SU-DHL-6 (cell line): ENCODE measurements at regions not wholly inside any gene's neighbourhood (a gene's known extent, or its start where the extent isn't known, plus 50 kb on each side); places are given as distances from the start of the nearest gene placed in this dataset.

Experiments
- H2AFZ ChIP-seq: fragments of 200-600 bp; sonication (generic); 2 replicates; pipeline ENCODE4 v1.6.1; 2014; ENCODE audit warnings: low read depth, mild to moderate bottlenecking, moderate library complexity, mixed read lengths, antibody characterized with exemption, low read length; ENCODE audit not compliant: severe bottlenecking
- H3F3A ChIP-seq: fragments of 200-600 bp; shearing (Covaris generic); 2 replicates; pipeline ENCODE4 v1.6.0; 2016; ENCODE audit warnings: antibody characterized with exemption, mild to moderate bottlenecking; ENCODE audit not compliant: insufficient read depth
- H3K27ac ChIP-seq: fragments of 200-600 bp; sonication (generic); 2 replicates; pipeline ENCODE4 v1.5.1; 2016; ENCODE audit warnings: low read depth, mild to moderate bottlenecking, low read length, moderate library complexity, mixed read lengths
- H3K27me3 ChIP-seq: fragments of 200-600 bp; sonication (generic), shearing (Covaris generic); 2 replicates; pipeline ENCODE4 v1.6.0; 2014; ENCODE audit warnings: mild to moderate bottlenecking, low read length
- H3K36me3 ChIP-seq: fragments of 200-600 bp; sonication (generic); 2 replicates; pipeline ENCODE4 v1.6.1; 2014; ENCODE audit warnings: mild to moderate bottlenecking, low read length, mixed read lengths
- H3K4me2 ChIP-seq: fragments of 300-600, 200-600 bp; shearing (Covaris generic), sonication (generic); 2 replicates; pipeline ENCODE4 v1.6.0; 2014; ENCODE audit warnings: low read length, low read depth, mild to moderate bottlenecking; ENCODE audit not compliant: poor library complexity, severe bottlenecking
- H3K4me3 ChIP-seq: fragments of 200-600 bp; sonication (generic); 2 replicates; pipeline ENCODE4 v1.5.1; 2014; ENCODE audit warnings: antibody characterized with exemption, low read length, mild to moderate bottlenecking, mixed read lengths; ENCODE audit not compliant: insufficient read depth, poor library complexity, severe bottlenecking
- H3K79me2 ChIP-seq: fragments of 200-600 bp; sonication (generic); 2 replicates; pipeline ENCODE4 v1.6.1; 2014; ENCODE audit warnings: mild to moderate bottlenecking, low read length, moderate library complexity; ENCODE audit not compliant: insufficient read depth
- H3K9ac ChIP-seq: fragments of 200-600 bp; sonication (generic); 2 replicates; pipeline ENCODE4 v1.7.0; 2014; ENCODE audit warnings: mild to moderate bottlenecking, low read length
- H3K9me2 ChIP-seq: fragments of 200-600 bp; sonication (generic); replicated peaks from 2 replicates; pipeline ENCODE4 v1.6.1; 2014; ENCODE audit warnings: low read length; ENCODE audit not compliant: insufficient read depth
- H3K9me3 ChIP-seq: fragments of 200-600 bp; sonication (generic); 2 replicates; pipeline ENCODE4 v1.6.1; 2014; ENCODE audit warnings: low read length, mixed read lengths; ENCODE audit not compliant: insufficient read depth
- H4K20me1 ChIP-seq: fragments of 200-600 bp; sonication (generic); 2 replicates; pipeline ENCODE4 v1.6.1; 2014; ENCODE audit warnings: low read depth, mild to moderate bottlenecking, antibody characterized with exemption, low read length, moderate library complexity, mixed read lengths
- EZH2phosphoT487 ChIP-seq: fragments of 200-600 bp; sonication (generic), shearing (Covaris generic); conservative IDR thresholded peaks from 2 replicates; pipeline ENCODE4 v1.6.1; 2018; ENCODE audit warnings: mild to moderate bottlenecking, antibody characterized with exemption, low read length, moderate library complexity, mixed read lengths
- TF ChIP-seq, protein P1 (sequence below): fragments of 200-600 bp; sonication (generic); IDR thresholded peaks from one replicate; pipeline ENCODE4 v1.5.1; 2017; ENCODE audit warnings: antibody characterized with exemption, mild to moderate bottlenecking, low read length, moderate library complexity; ENCODE audit not compliant: insufficient read depth, poor library complexity, severe bottlenecking

DNA sequence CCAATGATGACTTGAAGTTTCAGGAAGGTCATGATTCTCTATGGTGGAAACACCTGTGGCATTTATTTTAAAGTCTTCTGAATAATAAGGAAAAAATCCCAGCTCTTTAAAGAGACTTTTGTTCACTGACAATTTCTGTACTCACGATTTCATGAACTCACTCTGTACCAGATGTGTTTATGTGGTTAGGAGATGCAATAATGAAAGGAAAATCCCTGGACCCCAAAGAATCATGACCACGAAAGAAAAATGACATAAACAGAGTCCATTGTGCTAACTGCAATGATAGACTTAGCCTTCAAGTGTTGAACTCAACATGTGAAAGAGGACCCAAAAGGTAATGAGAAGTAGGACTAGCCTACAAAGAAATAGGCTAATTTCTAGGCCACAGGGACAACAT is 947.5 kb downstream of the CDH11 start:
- Histone ChIP-seq H4K20me1 (no peaks in the 10 kb centered on the region), H3K9me2 (no peaks in the 10 kb centered on the region), H3K36me3 (no peaks in the 10 kb centered on the region), H3K27me3 (no peaks in the 10 kb centered on the region), H3K27ac (no peak overlapping the region), H3K79me2 (no peaks in the 10 kb centered on the region), H3F3A (no peaks in the 10 kb centered on the region), H3K4me2 (no peak overlapping the region), H2AFZ (no peak overlapping the region), H3K9ac (no peak overlapping the region), H3K4me3 (no peak overlapping the region), H3K9me3 (peaks cover 6% of the 10 kb centered on the region; the same call in 1 of the 2 replicates)
- TF ChIP-seq EZH2phosphoT487, result no peak
- TF ChIP-seq, protein P1, sequence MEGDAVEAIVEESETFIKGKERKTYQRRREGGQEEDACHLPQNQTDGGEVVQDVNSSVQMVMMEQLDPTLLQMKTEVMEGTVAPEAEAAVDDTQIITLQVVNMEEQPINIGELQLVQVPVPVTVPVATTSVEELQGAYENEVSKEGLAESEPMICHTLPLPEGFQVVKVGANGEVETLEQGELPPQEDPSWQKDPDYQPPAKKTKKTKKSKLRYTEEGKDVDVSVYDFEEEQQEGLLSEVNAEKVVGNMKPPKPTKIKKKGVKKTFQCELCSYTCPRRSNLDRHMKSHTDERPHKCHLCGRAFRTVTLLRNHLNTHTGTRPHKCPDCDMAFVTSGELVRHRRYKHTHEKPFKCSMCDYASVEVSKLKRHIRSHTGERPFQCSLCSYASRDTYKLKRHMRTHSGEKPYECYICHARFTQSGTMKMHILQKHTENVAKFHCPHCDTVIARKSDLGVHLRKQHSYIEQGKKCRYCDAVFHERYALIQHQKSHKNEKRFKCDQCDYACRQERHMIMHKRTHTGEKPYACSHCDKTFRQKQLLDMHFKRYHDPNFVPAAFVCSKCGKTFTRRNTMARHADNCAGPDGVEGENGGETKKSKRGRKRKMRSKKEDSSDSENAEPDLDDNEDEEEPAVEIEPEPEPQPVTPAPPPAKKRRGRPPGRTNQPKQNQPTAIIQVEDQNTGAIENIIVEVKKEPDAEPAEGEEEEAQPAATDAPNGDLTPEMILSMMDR, result no peak

DNA sequence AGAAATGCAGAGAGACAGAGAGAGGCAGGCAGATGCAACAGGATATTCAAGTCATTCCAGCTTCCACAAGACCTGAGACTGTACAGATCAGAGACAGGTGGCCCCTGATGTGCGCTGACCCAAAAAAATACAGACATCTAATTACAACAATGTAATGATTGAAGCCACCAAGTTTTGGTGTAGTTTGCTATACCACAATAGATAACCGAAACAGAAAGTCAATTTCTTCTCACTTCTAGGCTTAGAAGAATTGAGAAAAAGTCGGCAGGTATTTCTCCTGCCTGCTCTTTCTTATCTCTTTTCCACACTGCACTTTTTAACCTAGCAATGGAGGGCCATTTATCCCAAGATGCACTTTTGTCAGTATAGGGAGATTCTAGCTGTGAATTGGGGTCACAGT is 949.2 kb downstream of the CDH11 start:
- H3K27me3 ChIP-seq, result no peaks in the 10 kb centered on the region
- no peaks in the 10 kb centered on the region for H3K9me2 ChIP-seq
- no peaks in the 10 kb centered on the region for H4K20me1 ChIP-seq
- no peak overlapping the region for H3K4me3 ChIP-seq
- H3K27ac ChIP-seq, result no peak overlapping the region
- no peak for TF ChIP-seq EZH2phosphoT487
- TF ChIP-seq, protein P1, result no peak
- H2AFZ ChIP-seq, result no peak overlapping the region
- H3K9me3 ChIP-seq, result no peaks in the 10 kb centered on the region
- no peak overlapping the region for H3K4me2 ChIP-seq
- no peaks in the 10 kb centered on the region for H3F3A ChIP-seq
- H3K9ac ChIP-seq, result no peak overlapping the region
- no peaks in the 10 kb centered on the region for H3K79me2 ChIP-seq
- no peaks in the 10 kb centered on the region for H3K36me3 ChIP-seq

DNA sequence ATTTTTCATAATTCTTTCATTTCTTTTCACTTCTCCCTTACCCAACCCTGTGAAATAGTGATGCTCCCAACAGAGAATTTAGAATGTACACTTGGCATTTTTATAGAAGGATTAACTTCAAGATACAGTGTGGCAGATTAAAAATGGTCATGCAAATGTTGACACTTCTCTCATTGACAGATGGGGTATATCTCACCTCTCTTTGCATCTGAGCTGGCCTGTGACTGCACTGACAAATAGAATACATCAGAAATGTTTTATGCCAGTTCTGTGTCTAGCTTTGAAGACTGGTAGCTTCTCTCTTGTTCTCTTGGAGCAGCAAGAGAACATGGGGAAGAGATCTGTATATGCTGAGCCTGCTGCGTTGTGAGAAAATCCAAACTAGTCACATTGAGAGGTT is 949.6 kb downstream of the CDH11 start:
- Histone ChIP-seq H3K4me2 (no peak overlapping the region), H3K9ac (no peak overlapping the region), H2AFZ (no peak overlapping the region)

More for the DNA sequence above, 949.6 kb downstream of the CDH11 start:
- no peaks in the 10 kb centered on the region for H3K27me3 ChIP-seq
- H3K36me3 ChIP-seq, result no peaks in the 10 kb centered on the region
- no peak for TF ChIP-seq EZH2phosphoT487
- TF ChIP-seq, protein P1, result no peak
- H3F3A ChIP-seq, result no peaks in the 10 kb centered on the region
- no peaks in the 10 kb centered on the region for H3K79me2 ChIP-seq
- H3K27ac ChIP-seq, result no peak overlapping the region
- no peaks in the 10 kb centered on the region for H4K20me1 ChIP-seq
- H3K4me3 ChIP-seq, result no peak overlapping the region
- no peaks in the 10 kb centered on the region for H3K9me3 ChIP-seq
- H3K9me2 ChIP-seq, result no peaks in the 10 kb centered on the region
